ENCODE measurements at regions not wholly inside any gene's neighbourhood (a gene's known extent, or its start where the extent isn't known, plus 50 kb on each side); places are given as distances from the start of the nearest gene placed in this dataset.

DNA sequence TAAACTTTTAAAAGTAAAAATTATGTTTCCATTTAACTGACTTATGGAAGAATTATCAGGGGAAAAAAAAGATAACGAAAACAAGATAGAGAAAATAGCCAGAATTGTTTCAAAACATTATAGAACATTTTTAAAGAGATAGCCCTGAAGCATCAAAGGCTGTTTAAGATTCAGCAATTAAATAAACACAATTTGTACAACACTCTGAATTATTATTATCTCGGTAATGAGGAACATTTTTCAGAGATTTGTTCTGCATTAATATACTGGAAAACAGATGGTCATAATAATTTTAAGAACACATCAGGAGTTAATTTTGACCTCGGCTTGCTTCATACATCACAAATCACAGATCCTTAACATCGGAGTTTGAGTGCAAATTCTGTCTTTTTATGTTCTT lies 643.8 kb downstream of the SORCS1 start:
- no peaks in the 10 kb centered on the region for H3K27me3 ChIP-seq
- no peak overlapping the region for H3K4me2 ChIP-seq
- peaks cover 0 to 5% (median 0%) of the 10 kb centered on the region in 10 experiments; a peak in 1 of 20 replicates for H3K4me1 ChIP-seq
- H4K20me1 ChIP-seq = no peaks in the 10 kb centered on the region
- H3K27ac ChIP-seq = no peak overlapping the region
- TF ChIP-seq Cebpa-rat (IDR thresholded peaks at IDR 0.05) = no peak
- no peaks in the 10 kb centered on the region for H3K36me3 ChIP-seq
- H3K9ac ChIP-seq = no peak overlapping the region
- no peaks in the 10 kb centered on the region for H3K9me3 ChIP-seq (replicated peaks in 1 of 11)
- H3K4me3 ChIP-seq = no peak overlapping the region

DNA sequence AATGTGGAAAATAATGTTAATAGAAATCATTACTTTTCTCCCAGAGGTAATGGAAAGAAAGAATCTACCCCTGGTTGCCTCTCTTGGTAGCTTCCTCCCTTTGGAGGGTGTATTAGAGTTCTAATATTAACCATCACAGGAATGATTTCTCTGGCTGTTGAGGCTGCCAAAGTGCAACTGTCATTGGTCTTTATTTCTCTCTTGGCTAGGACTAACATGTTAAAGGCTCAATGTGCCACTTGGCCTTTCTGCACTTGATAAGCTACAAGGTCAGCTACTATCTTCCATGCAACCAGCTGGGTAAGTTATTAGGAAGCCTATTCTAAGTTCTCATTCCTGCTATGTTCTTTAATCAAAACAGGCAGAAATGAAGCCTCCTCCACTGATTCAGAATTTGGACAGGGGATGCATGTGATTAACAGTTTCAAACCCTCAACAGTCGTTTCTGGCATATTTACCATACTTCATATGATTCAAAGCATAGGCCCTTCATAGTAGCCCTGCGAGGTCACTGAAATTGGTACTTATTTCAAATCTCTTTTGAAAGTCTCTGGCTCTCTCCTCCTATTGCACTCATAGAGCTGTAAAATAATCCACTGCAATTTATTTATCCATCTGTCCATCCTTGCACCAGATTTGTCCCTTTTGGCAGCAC lies 645.0 kb downstream of the SORCS1 start:
- H3K9me3 ChIP-seq (replicated peaks in 1 of 11) = no peaks in the 10 kb centered on the region
- no peaks in the 10 kb centered on the region for H4K20me1 ChIP-seq
- no peaks in the 10 kb centered on the region for H3K27me3 ChIP-seq
- no peaks in the 10 kb centered on the region for H3K36me3 ChIP-seq
- H3K9ac ChIP-seq = no peak overlapping the region
- no peak overlapping the region for H3K4me3 ChIP-seq
- H3K4me1 ChIP-seq = peaks cover 0 to 5% (median 0%) of the 10 kb centered on the region in 10 experiments; a peak in 1 of 20 replicates
- H3K4me2 ChIP-seq = no peak overlapping the region
- H3K27ac ChIP-seq = no peak overlapping the region
- TF ChIP-seq Cebpa-rat (IDR thresholded peaks at IDR 0.05) = no peak

DNA sequence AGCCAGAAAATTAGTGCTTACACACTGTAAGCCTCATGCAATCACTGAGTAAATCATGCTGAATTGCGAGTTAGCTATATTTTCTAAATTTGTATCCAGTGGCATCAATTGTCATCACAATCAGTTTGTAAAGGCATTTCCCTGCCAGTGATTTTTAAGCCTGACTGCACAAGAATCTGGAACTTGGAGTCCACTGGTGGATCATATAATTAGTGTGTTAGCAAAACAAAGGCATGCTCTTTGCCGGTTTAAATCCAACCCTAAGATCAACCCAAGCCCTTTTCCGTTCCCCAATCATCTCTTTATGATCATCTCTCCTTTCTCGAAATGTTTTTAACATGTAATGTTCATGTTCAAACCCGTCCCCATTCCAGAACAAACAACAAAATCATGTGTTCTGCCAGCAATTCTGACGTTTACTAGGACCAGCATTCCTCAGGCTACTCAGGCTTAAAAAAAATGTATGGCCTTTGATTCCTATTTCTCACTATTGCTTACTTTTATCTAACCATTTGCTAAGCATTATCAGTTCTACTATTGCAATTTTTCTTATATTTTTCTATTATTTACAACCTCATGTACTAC lies 649.2 kb downstream of the SORCS1 start:
- H3K4me2 ChIP-seq = no peak overlapping the region
- no peak overlapping the region for H3K4me3 ChIP-seq
- H3K27me3 ChIP-seq = no peaks in the 10 kb centered on the region
- H3K36me3 ChIP-seq = no peaks in the 10 kb centered on the region
- no peaks in the 10 kb centered on the region for H3K9me3 ChIP-seq (replicated peaks in 1 of 11)
- H3K27ac ChIP-seq = no peak overlapping the region
- no peak overlapping the region for H3K9ac ChIP-seq
- no peaks in the 10 kb centered on the region for H4K20me1 ChIP-seq
- TF ChIP-seq Cebpa-rat (IDR thresholded peaks at IDR 0.05) = no peak
- peaks cover 0 to 5% (median 0%) of the 10 kb centered on the region in 10 experiments; a peak in 1 of 20 replicates for H3K4me1 ChIP-seq

DNA sequence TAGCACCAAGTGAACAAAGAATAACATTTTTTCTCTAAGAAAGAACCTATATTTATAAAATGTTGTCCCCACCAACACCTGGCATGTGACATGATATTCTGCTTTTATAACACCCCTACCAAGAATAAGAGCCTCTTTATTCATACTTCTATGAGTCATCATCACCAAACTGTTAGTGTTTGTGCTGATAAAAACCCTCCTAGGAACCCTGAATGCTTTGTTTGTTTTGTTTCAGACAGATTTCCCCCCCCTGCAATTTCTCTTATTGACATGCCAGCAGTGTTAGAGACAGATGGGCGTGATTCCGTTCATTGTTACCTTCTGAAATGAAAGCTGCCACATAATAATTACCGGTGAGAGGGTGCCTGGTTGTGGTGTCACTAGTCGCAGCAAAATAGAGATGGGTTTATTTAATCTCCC lies 651.1 kb downstream of the SORCS1 start:
- no peak overlapping the region for H3K4me3 ChIP-seq
- H3K4me2 ChIP-seq = no peak overlapping the region

DNA sequence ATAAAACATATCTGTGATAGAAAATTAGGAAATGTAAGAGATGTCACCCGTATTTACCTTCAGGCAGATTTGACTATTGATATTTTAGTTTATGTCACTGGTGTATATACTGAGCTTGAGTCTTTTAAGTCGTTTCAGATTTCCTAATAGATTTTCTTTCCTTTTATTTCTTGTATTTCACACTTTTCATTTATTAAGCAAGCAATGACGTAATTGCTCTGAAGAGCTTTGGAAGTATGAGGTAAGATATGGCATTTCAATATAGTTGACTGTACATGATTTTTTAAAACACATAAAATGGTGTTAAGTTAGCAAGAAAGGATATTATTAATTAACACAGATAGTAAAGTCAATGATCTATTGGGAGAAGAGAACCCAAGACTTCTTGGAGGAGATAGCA lies 652.6 kb downstream of the SORCS1 start:
- no peaks in the 10 kb centered on the region for H3K4me1 ChIP-seq
- no peaks in the 10 kb centered on the region for H3K27me3 ChIP-seq

More for the DNA sequence above, 651.1 kb downstream of the SORCS1 start:
- Histone ChIP-seq H4K20me1 (no peaks in the 10 kb centered on the region), H3K9me3 (replicated peaks in 1 of 11) (no peaks in the 10 kb centered on the region), H3K9ac (no peak overlapping the region), H3K4me1 (peaks cover 0 to 4% (median 0%) of the 10 kb centered on the region in 10 experiments; a peak in 1 of 20 replicates), H3K27ac (no peak overlapping the region), H3K36me3 (no peaks in the 10 kb centered on the region), H3K27me3 (no peaks in the 10 kb centered on the region)
- no peak for TF ChIP-seq Cebpa-rat (IDR thresholded peaks at IDR 0.05)

DNA sequence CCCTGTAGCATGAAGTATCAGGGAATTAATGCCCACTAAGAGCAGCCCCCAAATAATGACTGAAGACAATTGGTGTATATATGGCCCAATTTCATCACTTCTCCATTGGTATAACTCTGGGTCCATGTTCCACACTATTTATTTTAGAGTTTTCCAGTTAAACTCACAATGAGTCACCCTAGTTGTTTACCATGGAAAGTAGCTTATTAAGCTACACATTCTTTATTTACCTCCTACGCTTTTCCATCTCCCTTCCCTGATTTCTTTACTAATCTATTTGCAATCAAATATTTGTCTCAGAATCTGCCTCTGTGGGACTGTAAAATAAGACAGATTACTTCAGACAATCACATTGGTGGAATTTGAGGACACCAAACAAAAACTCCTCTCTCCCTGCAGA lies 655.6 kb downstream of the SORCS1 start:
- no peak for TF ChIP-seq Cebpa-rat (IDR thresholded peaks at IDR 0.05)
- Histone ChIP-seq H3K4me1 (no peaks in the 10 kb centered on the region), H3K36me3 (no peaks in the 10 kb centered on the region), H3K9ac (no peak overlapping the region), H3K9me3 (replicated peaks in 1 of 11) (no peaks in the 10 kb centered on the region), H4K20me1 (no peaks in the 10 kb centered on the region), H3K4me2 (no peak overlapping the region), H3K4me3 (no peak overlapping the region), H3K27ac (no peak overlapping the region), H3K27me3 (no peaks in the 10 kb centered on the region)

More for the DNA sequence above, 652.6 kb downstream of the SORCS1 start:
- TF ChIP-seq Cebpa-rat (IDR thresholded peaks at IDR 0.05) = no peak
- Histone ChIP-seq H3K9ac (no peak overlapping the region), H3K9me3 (replicated peaks in 1 of 11) (no peaks in the 10 kb centered on the region), H3K27ac (no peak overlapping the region), H3K4me3 (no peak overlapping the region), H3K4me2 (no peak overlapping the region), H3K36me3 (no peaks in the 10 kb centered on the region), H4K20me1 (no peaks in the 10 kb centered on the region)

DNA sequence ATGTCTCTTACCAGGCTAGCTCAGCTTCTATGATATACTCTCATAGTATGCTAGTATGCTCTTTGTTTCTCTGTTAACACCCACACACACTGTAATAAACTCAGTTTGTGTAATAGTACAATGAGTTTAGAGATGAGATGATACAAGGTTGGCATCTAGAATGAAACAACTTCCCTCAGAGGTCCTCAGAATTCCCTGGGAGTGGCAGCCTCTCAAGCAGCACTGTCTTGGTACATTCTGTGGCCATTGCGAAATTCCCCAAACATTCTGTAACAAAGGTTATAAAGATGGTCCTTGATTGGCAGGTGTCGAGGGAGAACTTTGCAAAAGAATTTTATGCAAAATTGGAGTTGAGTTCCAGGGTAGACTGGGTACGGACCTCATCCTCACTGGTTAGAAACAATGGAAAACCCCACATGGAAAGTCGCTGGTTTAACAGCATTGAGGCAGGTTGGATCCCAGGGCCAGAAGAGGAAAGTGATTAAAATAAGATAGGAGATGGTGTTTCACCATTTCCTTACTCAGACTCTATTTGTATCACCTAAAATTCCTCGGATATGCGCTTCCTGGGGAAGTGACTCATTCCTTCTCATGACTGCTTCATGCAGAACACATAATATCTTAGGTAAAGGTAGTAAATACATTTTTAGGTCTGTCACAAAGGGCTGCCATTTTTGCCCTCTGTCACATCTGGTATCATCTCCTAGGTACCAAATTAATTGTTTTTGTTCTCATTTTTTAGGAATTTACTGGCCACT lies 657.8 kb downstream of the SORCS1 start:
- H3K9me3 ChIP-seq (replicated peaks in 1 of 11) = no peaks in the 10 kb centered on the region
- H4K20me1 ChIP-seq = no peaks in the 10 kb centered on the region
- H3K27me3 ChIP-seq = no peaks in the 10 kb centered on the region
- H3K9ac ChIP-seq = no peak overlapping the region
- TF ChIP-seq Cebpa-rat (IDR thresholded peaks at IDR 0.05) = peak in 3 of 11 experiments; percentile 16 to 56 (median 26); a peak in 3 of 22 replicates
- no peak overlapping the region for H3K27ac ChIP-seq
- H3K4me2 ChIP-seq = no peak overlapping the region
- no peaks in the 10 kb centered on the region for H3K36me3 ChIP-seq
- H3K4me1 ChIP-seq = no peaks in the 10 kb centered on the region
- H3K4me3 ChIP-seq = no peak overlapping the region

DNA sequence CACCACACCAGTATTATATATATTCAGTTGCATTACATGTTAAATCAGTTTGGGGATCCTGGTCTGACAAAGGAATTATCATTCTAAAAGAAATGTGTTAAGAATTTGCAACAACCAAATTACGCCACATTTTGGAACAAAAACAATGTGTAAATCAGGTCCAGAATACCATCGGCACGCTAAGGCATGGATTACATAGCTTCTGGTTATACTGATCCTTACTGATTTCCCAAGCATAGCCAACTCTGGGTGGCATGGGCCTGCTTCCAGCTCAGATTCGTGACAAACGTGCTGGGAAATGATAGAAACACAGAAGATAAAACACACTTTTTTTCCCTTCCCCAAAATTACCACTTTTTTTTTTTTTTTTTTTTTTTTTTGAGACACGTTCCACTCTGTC lies 660.0 kb downstream of the SORCS1 start:
- Histone ChIP-seq H3K4me3 (no peak overlapping the region), H3K9me3 (replicated peaks in 1 of 11) (no peaks in the 10 kb centered on the region), H3K9ac (no peak overlapping the region), H3K36me3 (no peaks in the 10 kb centered on the region), H3K4me1 (no peaks in the 10 kb centered on the region), H3K27ac (no peak overlapping the region), H3K27me3 (no peaks in the 10 kb centered on the region), H3K4me2 (no peak overlapping the region), H4K20me1 (no peaks in the 10 kb centered on the region)
- TF ChIP-seq Cebpa-rat (IDR thresholded peaks at IDR 0.05) = no peak

DNA sequence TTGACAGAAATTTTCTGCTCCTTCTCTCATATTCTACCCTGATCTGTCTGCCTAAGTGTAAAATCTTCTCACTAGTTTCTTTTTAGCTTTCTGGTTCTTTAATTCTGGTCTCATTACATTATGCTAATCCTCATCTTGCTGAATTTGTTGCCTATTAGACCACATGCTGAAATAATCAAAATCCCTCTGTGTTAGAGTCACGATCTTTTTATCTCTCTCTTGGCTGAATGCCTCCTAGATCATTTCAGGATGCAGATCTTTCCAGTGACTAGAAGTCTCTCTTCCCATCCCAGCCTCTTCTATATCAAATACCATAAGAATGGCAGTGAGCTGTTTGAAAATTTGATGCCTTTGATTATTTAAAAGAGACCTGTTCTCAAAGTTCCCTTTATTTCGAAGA lies 661.9 kb downstream of the SORCS1 start:
- Histone ChIP-seq H3K27me3 (no peaks in the 10 kb centered on the region), H3K4me3 (no peak overlapping the region), H3K4me1 (no peaks in the 10 kb centered on the region), H3K36me3 (no peaks in the 10 kb centered on the region), H3K9ac (no peak overlapping the region), H3K27ac (no peak overlapping the region), H3K9me3 (replicated peaks in 1 of 11) (no peaks in the 10 kb centered on the region), H4K20me1 (no peaks in the 10 kb centered on the region), H3K4me2 (no peak overlapping the region)
- no peak for TF ChIP-seq Cebpa-rat (IDR thresholded peaks at IDR 0.05)
